ENCODE measurements at regions not wholly inside any gene's neighbourhood (a gene's known extent, or its start where the extent isn't known, plus 50 kb on each side); places are given as distances from the start of the nearest gene placed in this dataset.

DNA sequence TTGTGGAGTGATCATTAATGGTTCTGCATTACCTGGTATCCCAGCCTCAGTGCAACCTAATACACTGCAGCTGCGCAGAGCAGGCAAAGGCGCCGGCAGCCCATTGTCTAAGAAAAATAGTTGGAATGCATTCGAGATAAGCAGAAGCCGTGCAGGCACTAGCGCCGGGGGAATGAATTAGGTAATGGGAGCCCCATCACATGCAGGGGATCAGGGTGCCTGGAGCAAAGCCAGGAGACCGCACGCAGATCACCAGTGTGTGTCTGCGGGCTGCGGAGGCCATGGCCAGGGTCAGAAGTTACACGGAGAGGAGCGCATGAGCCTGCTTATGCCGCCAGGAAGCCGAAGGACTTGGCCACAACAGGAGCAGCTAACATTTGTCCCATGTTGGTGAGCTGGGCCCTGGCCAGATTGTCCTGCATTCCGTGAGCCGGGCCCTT, 156.8 kb downstream of the DLL1 start:
- TF ChIP-seq, protein P1, sequence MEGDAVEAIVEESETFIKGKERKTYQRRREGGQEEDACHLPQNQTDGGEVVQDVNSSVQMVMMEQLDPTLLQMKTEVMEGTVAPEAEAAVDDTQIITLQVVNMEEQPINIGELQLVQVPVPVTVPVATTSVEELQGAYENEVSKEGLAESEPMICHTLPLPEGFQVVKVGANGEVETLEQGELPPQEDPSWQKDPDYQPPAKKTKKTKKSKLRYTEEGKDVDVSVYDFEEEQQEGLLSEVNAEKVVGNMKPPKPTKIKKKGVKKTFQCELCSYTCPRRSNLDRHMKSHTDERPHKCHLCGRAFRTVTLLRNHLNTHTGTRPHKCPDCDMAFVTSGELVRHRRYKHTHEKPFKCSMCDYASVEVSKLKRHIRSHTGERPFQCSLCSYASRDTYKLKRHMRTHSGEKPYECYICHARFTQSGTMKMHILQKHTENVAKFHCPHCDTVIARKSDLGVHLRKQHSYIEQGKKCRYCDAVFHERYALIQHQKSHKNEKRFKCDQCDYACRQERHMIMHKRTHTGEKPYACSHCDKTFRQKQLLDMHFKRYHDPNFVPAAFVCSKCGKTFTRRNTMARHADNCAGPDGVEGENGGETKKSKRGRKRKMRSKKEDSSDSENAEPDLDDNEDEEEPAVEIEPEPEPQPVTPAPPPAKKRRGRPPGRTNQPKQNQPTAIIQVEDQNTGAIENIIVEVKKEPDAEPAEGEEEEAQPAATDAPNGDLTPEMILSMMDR (conservative IDR thresholded peaks at IDR 0.05; ENCODE audit: low read depth, low read length), result no peak
- TF ChIP-seq EZH2 (IDR thresholded peaks at IDR 0.05; ENCODE audit: borderline replicate concordance, low read depth, low read length, poor library complexity, severe bottlenecking), result no peak
